Naive thymus-derived CD8-positive, alpha-beta T cell (primary cell): ENCODE measurements at regions not wholly inside any gene's neighbourhood (a gene's known extent, or its start where the extent isn't known, plus 50 kb on each side); places are given as distances from the start of the nearest gene placed in this dataset.
A peak's percentile ranks its signal among the peaks of the same experiment; 100 is the strongest.
"Not testable (repeated sequence)": the region's sequence is repeated elsewhere in the genome, so short reads cannot be mapped to it uniquely, and the experiment has no call there.

Source experiments
- ATAC-seq, 2 donors: fragments of 150-1000 bp; cut with Tn5 transposase in 1 of 2; sonication (Bioruptor Pico), chemical (Tn5 transposase) in 1 of 2; 1 replicate in 1 of 2; 2 replicates in 1 of 2; pipeline ENCODE4 v1.10.0; 2021; ENCODE audit warnings: mild to moderate bottlenecking in 2 of 2, moderate library complexity in 2 of 2
- POLR2A ChIA-PET: fragments of 350-600 bp; sonication (Branson Sonifier 250); formaldehyde crosslinking; loops from one replicate; lab custom pipeline; 2021; ENCODE audit warnings: antibody characterized with exemption; lab: Charles Lee
- DNase-seq, 10 donors: peaks; one replicate each; pipeline versions ENCODE4 v3.0.0 to v3.0.0-alpha.2; 2020 to 2022
- H3K27ac Mint-ChIP-seq, 10 donors: one replicate each; pipeline ENCODE4 v1.8.0; 2020 to 2022; ENCODE audit warnings: mild to moderate bottlenecking in 10 of 10, mixed read lengths in 10 of 10, moderate library complexity in 4 of 10, inconsistent platforms in 1 of 10
- H3K27me3 Mint-ChIP-seq, 5 donors: one replicate each; pipeline ENCODE4 v1.8.0; 2021 to 2022; ENCODE audit warnings: mixed read lengths in 5 of 5
- H3K36me3 Mint-ChIP-seq, 3 donors: one replicate each; pipeline ENCODE4 v1.8.0; 2020 to 2022; ENCODE audit warnings: mixed read lengths in 3 of 3, mild to moderate bottlenecking in 2 of 3, inconsistent platforms in 1 of 3
- H3K4me1 Mint-ChIP-seq, 4 donors: one replicate each; pipeline ENCODE4 v1.8.0; 2021 to 2022; ENCODE audit warnings: mixed read lengths in 4 of 4
- H3K4me3 Mint-ChIP-seq, 10 donors: one replicate each; pipeline ENCODE4 v1.8.0; 2020 to 2022; ENCODE audit warnings: mild to moderate bottlenecking in 10 of 10, mixed read lengths in 10 of 10, moderate library complexity in 6 of 10, inconsistent platforms in 1 of 10
- H3K9me3 Mint-ChIP-seq, 9 donors: one replicate each; pipeline ENCODE4 v1.8.0; 2020 to 2022; ENCODE audit warnings: mixed read lengths in 9 of 9, mild to moderate bottlenecking in 3 of 9, inconsistent platforms in 1 of 9, moderate library complexity in 1 of 9

GRCh38 chr5:1606951-1607350 lies 83.2 kb upstream of the LPCAT1 start:
- H3K27me3 Mint-ChIP-seq, H3K9me3 Mint-ChIP-seq, POLR2A ChIA-PET, H3K4me3 Mint-ChIP-seq, H3K36me3 Mint-ChIP-seq, H3K27ac Mint-ChIP-seq, ATAC-seq, DNase-seq: not testable (repeated sequence)
- peaks cover 5 to 28% (median 20%) of the 10 kb centered on the region in 4 donors for H3K4me1 Mint-ChIP-seq

GRCh38 chr5:1603916-1604315 lies 80.2 kb upstream of the LPCAT1 start:
- Mint-ChIP-seq H3K4me1 (peaks cover 7 to 23% (median 19%) of the 10 kb centered on the region in 4 donors), H3K27ac (peak overlapping the region in 2 of 10 donors; percentile 21 to 28)
- POLR2A ChIA-PET: interaction anchor here (1.9 kb wide), 1 partner anchor 9 kb away, joined by 6 read pairs; no protein-coding TSS in a partner anchor
- not testable (repeated sequence) for H3K4me3 Mint-ChIP-seq, H3K9me3 Mint-ChIP-seq, H3K27me3 Mint-ChIP-seq, H3K36me3 Mint-ChIP-seq, DNase-seq, ATAC-seq

- ATAC-seq, POLR2A ChIA-PET, H3K4me1 Mint-ChIP-seq, H3K27me3 Mint-ChIP-seq, H3K27ac Mint-ChIP-seq, H3K4me3 Mint-ChIP-seq, DNase-seq, H3K36me3 Mint-ChIP-seq, H3K9me3 Mint-ChIP-seq: not testable (repeated sequence)
Observed at GRCh38 chr5:1601565-1601964, 77.8 kb upstream of the LPCAT1 start.

- POLR2A ChIA-PET, DNase-seq, H3K9me3 Mint-ChIP-seq, H3K36me3 Mint-ChIP-seq, H3K4me3 Mint-ChIP-seq, ATAC-seq, H3K27me3 Mint-ChIP-seq, H3K27ac Mint-ChIP-seq: not testable (repeated sequence)
- H3K4me1 Mint-ChIP-seq: peaks cover 0 to 11% (median 3%) of the 10 kb centered on the region in 4 donors
Observed at GRCh38 chr5:1598950-1599737, 75.4 kb upstream of the LPCAT1 start.

GRCh38 chr5:1597093-1597473 lies 73.3 kb upstream of the LPCAT1 start:
- POLR2A ChIA-PET: not testable (repeated sequence)

GRCh38 chr5:1596462-1597092 lies 72.8 kb upstream of the LPCAT1 start:
- DNase-seq, H3K9me3 Mint-ChIP-seq, H3K27me3 Mint-ChIP-seq, H3K27ac Mint-ChIP-seq, ATAC-seq, POLR2A ChIA-PET, H3K4me3 Mint-ChIP-seq: not testable (repeated sequence)
- peaks cover 0 to 14% (median 4%) of the 10 kb centered on the region in 3 donors for H3K36me3 Mint-ChIP-seq
- H3K4me1 Mint-ChIP-seq: peaks cover 6 to 21% (median 13%) of the 10 kb centered on the region in 4 donors

More at GRCh38 chr5:1597093-1597473, 73.3 kb upstream of the LPCAT1 start:
- DNase-seq: peak in 2 of 10 donors; percentile 6 to 8
- Mint-ChIP-seq H3K4me3 (peak overlapping the region in 3 of 10 donors; percentile 24 to 73 (median 40)), H3K4me1 (peaks cover 6 to 21% (median 11%) of the 10 kb centered on the region in 4 donors), H3K27ac (peak overlapping the region in 2 of 10 donors; percentile 21 to 59)
- not testable (repeated sequence) for H3K36me3 Mint-ChIP-seq, H3K27me3 Mint-ChIP-seq, H3K9me3 Mint-ChIP-seq
- ATAC-seq: peak; percentile 48

GRCh38 chr5:1594357-1595106 lies 70.8 kb upstream of the LPCAT1 start:
- ATAC-seq (peak; percentile 93 to 95), DNase-seq (peak; percentile 80 to 94 (median 88))
- POLR2A ChIA-PET: interaction anchor here (0.6 to 2.0 kb wide), 8 partner anchors 10 to 265 kb away, joined by 3 to 9 read pairs (median 4); partner anchors contain the start of genes LPCAT1 and MRPL36
- Mint-ChIP-seq H3K4me3 (peak overlapping the region; percentile 73 to 89 (median 83)), H3K9me3 (no peaks in the 10 kb centered on the region), H3K36me3 (peaks cover 0 to 23% (median 4%) of the 10 kb centered on the region in 3 donors), H3K27me3 (no peaks in the 10 kb centered on the region), H3K4me1 (peaks cover 5 to 24% (median 13%) of the 10 kb centered on the region in 4 donors), H3K27ac (peak overlapping the region in 9 of 10 donors; percentile 25 to 87 (median 48))

- DNase-seq (peak in 2 of 10 donors; percentile 12 to 13), ATAC-seq (peak; percentile 8 to 41)
Observed at GRCh38 chr5:1593903-1594356, 70.2 kb upstream of the LPCAT1 start.

GRCh38 chr5:1588071-1588694 lies 64.4 kb upstream of the LPCAT1 start:
- not testable (repeated sequence) for ATAC-seq
- peaks cover 12 to 72% (median 23%) of the 10 kb centered on the region in 3 donors for H3K36me3 Mint-ChIP-seq
- H3K27ac Mint-ChIP-seq: peak overlapping the region in 2 of 10 donors; percentile 4 to 5

More at GRCh38 chr5:1593903-1594356, 70.2 kb upstream of the LPCAT1 start:
- POLR2A ChIA-PET: interaction anchor here (0.6 to 2.0 kb wide), 8 partner anchors 10 to 265 kb away, joined by 3 to 9 read pairs (median 4); partner anchors contain the start of genes LPCAT1 and MRPL36
- H3K4me3 Mint-ChIP-seq: peak overlapping the region; percentile 77 to 89 (median 84)
- H3K36me3 Mint-ChIP-seq: peaks cover 0 to 29% (median 3%) of the 10 kb centered on the region in 3 donors
- H3K4me1 Mint-ChIP-seq: peaks cover 3 to 24% (median 11%) of the 10 kb centered on the region in 4 donors
- H3K9me3 Mint-ChIP-seq: no peaks in the 10 kb centered on the region
- peak overlapping the region; percentile 48 to 92 (median 85) for H3K27ac Mint-ChIP-seq
- no peaks in the 10 kb centered on the region for H3K27me3 Mint-ChIP-seq

GRCh38 chr5:1583081-1583875 lies 59.5 kb upstream of the LPCAT1 start:
- Mint-ChIP-seq H3K27ac (peak overlapping the region in 1 of 10 donors; percentile 33), H3K36me3 (peaks cover 22 to 80% (median 40%) of the 10 kb centered on the region in 3 donors)
- ATAC-seq, H3K4me1 Mint-ChIP-seq, H3K9me3 Mint-ChIP-seq, H3K27me3 Mint-ChIP-seq, H3K4me3 Mint-ChIP-seq, POLR2A ChIA-PET, DNase-seq: not testable (repeated sequence)

More at GRCh38 chr5:1588071-1588694, 64.4 kb upstream of the LPCAT1 start:
- H3K4me3 Mint-ChIP-seq, H3K27me3 Mint-ChIP-seq, DNase-seq, POLR2A ChIA-PET, H3K9me3 Mint-ChIP-seq: not testable (repeated sequence)
- peaks cover 4 to 17% (median 6%) of the 10 kb centered on the region in 4 donors for H3K4me1 Mint-ChIP-seq

- ATAC-seq, H3K4me1 Mint-ChIP-seq, H3K27ac Mint-ChIP-seq, H3K9me3 Mint-ChIP-seq, H3K27me3 Mint-ChIP-seq, H3K4me3 Mint-ChIP-seq, DNase-seq, POLR2A ChIA-PET: not testable (repeated sequence)
- H3K36me3 Mint-ChIP-seq: peaks cover 11 to 79% (median 38%) of the 10 kb centered on the region in 3 donors
Observed at GRCh38 chr5:1579389-1579788, 55.6 kb upstream of the LPCAT1 start.
